Neural crest cell (in vitro differentiated cells): ENCODE measurements at regions not wholly inside any gene's neighbourhood (a gene's known extent, or its start where the extent isn't known, plus 50 kb on each side); places are given as distances from the start of the nearest gene placed in this dataset.

Source experiments
- DNase-seq: peaks from one replicate; pipeline ENCODE4 v3.0.0; 2021; ENCODE audit warnings: low read depth, mixed read lengths, low spot score
- H3K27ac Mint-ChIP-seq: one replicate; pipeline ENCODE4 v1.8.0; 2021; ENCODE audit warnings: mild to moderate bottlenecking, mixed read lengths; ENCODE audit not compliant: unreplicated experiment
- H3K27me3 Mint-ChIP-seq: 2 replicates; pipeline ENCODE4 v1.8.0; 2021; ENCODE audit warnings: low read depth, mild to moderate bottlenecking, mixed read lengths
- H3K36me3 Mint-ChIP-seq: 2 replicates; pipeline ENCODE4 v1.8.0; 2021; ENCODE audit warnings: low read depth, mild to moderate bottlenecking, mixed read lengths
- H3K4me1 Mint-ChIP-seq: 2 replicates; pipeline ENCODE4 v1.8.0; 2021; ENCODE audit warnings: mixed read lengths
- H3K4me3 Mint-ChIP-seq: one replicate; pipeline ENCODE4 v1.8.0; 2021; ENCODE audit warnings: mild to moderate bottlenecking, mixed read lengths
- H3K9me3 Mint-ChIP-seq: 2 replicates; pipeline ENCODE4 v1.8.0; 2021; ENCODE audit warnings: mixed read lengths
- CTCF ChIP-seq: fragments of 200-600 bp; sonication (generic); conservative IDR thresholded peaks from 2 replicates; pipeline ENCODE4 v1.5.0; 2021; ENCODE audit warnings: antibody characterized with exemption, mild to moderate bottlenecking

DNA sequence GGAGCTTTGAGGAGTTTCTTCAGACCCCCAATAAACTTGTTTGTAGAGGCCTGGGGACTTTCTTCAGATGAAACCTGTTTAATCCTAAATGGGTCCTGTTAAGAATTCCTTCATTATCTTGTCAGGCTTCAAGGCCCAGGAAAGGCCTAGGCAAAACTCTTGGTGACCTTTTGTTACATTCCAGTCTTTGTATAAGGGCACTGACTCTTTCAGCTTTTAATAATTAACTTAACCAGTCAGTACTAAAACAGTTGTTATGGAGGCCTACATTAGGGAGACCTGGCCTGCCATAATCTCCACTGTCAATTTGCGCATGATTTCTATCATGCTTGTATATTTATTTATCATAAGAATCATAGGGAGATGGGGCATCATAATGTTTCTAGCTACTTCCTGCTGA is 110.2 kb downstream of the FCRL5 start:
- peak overlapping the region; percentile 43 for H3K27ac Mint-ChIP-seq
- H3K36me3 Mint-ChIP-seq = no peaks in the 10 kb centered on the region
- no peak for DNase-seq
- H3K27me3 Mint-ChIP-seq = no peaks in the 10 kb centered on the region
- no peak overlapping the region for H3K4me3 Mint-ChIP-seq
- no peaks in the 10 kb centered on the region for H3K9me3 Mint-ChIP-seq
- no peak for TF ChIP-seq CTCF
- peaks cover 13% of the 10 kb centered on the region for H3K4me1 Mint-ChIP-seq

- DNase-seq = no peak
- Mint-ChIP-seq H3K9me3 (no peaks in the 10 kb centered on the region), H3K36me3 (no peaks in the 10 kb centered on the region), H3K4me1 (peaks cover 13% of the 10 kb centered on the region), H3K4me3 (no peak overlapping the region), H3K27ac (peak overlapping the region; percentile 52), H3K27me3 (no peaks in the 10 kb centered on the region)
- TF ChIP-seq CTCF = no peak
Measured at GRCh38 chr1:157439302-157439954, 112.9 kb downstream of the FCRL5 start.

DNA sequence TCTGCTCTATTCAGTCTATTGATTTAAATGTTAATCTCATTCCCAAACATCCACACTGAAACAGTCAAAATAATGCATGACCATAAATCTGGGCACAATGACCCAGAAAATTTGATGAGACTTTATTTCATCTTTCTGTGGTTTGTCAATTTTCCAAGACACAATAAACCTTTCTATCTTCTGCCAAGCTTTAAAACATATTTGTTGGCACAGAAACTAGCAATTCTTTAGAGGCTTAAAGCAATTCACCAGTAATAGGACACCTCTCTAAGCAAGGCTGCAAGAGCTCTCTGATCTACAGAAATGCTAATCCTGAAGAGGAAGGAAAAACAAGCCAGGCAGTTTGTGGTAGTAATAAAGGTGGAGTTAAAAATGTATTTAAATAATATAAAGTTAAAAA is 113.7 kb downstream of the FCRL5 start:
- DNase-seq = no peak
- H3K4me1 Mint-ChIP-seq = peaks cover 13% of the 10 kb centered on the region
- H3K4me3 Mint-ChIP-seq = no peak overlapping the region
- H3K27me3 Mint-ChIP-seq = peaks cover 6% of the 10 kb centered on the region
- H3K9me3 Mint-ChIP-seq = no peaks in the 10 kb centered on the region
- H3K27ac Mint-ChIP-seq = no peak overlapping the region
- no peak for TF ChIP-seq CTCF
- H3K36me3 Mint-ChIP-seq = no peaks in the 10 kb centered on the region

DNA sequence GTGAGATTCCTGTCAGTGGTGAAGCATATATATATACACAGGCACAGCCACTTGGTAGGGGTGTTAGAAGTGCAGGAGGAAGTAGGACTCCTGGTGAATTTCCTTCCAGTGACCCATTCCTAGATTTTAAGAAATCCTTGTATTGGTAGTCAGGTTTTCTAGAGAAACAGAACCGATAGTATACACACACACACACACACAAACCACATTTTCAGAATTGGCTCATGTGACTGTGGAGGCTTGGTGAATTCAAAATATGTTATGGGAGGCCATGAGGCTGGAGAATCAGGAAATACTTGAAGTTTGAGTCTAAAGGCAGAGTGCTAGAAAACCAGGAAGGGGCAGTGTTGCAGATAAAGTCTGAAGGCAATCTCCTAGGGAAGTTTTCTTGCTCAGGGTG is 114.2 kb downstream of the FCRL5 start:
- Mint-ChIP-seq H3K4me3 (no peak overlapping the region), H3K9me3 (no peaks in the 10 kb centered on the region), H3K36me3 (no peaks in the 10 kb centered on the region), H3K4me1 (peaks cover 13% of the 10 kb centered on the region), H3K27me3 (peaks cover 7% of the 10 kb centered on the region), H3K27ac (no peak overlapping the region)
- no peak for TF ChIP-seq CTCF
- DNase-seq = no peak

DNA sequence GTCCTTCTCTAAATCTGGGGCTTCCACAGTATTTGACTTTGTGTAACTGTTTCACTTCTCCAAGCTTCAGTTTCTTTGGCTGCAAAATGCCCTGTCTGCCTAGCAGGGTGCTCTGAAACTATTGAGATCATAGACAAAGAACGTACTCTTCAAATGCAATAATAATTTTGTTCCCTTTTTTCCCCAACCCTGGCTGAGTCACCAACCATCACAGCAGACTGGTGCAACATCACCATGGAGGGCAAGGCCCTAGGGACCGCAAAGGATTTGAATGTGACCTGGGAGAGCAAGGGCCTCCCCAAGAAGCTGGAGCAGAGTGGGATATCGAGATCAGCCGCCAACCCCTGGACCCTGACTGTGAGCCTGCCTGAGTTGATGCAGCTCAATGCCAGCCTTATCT is 115.0 kb downstream of the FCRL5 start:
- peaks cover 11% of the 10 kb centered on the region for H3K4me1 Mint-ChIP-seq
- H3K27me3 Mint-ChIP-seq = peaks cover 7% of the 10 kb centered on the region
- DNase-seq = no peak
- no peak overlapping the region for H3K27ac Mint-ChIP-seq
- no peak for TF ChIP-seq CTCF
- no peaks in the 10 kb centered on the region for H3K9me3 Mint-ChIP-seq
- no peak overlapping the region for H3K4me3 Mint-ChIP-seq
- H3K36me3 Mint-ChIP-seq = no peaks in the 10 kb centered on the region
